Embryonic facial prominence (tissue), 1 donor: ENCODE measurements at regions not wholly inside any gene's neighbourhood (a gene's known extent, or its start where the extent isn't known, plus 50 kb on each side); places are given as distances from the start of the nearest gene placed in this dataset.

Source experiments
- DNase-seq: peaks from one replicate; pipeline ENCODE4 v3.0.0-alpha.2; 2016; ENCODE audit errors: extremely low spot score

DNA sequence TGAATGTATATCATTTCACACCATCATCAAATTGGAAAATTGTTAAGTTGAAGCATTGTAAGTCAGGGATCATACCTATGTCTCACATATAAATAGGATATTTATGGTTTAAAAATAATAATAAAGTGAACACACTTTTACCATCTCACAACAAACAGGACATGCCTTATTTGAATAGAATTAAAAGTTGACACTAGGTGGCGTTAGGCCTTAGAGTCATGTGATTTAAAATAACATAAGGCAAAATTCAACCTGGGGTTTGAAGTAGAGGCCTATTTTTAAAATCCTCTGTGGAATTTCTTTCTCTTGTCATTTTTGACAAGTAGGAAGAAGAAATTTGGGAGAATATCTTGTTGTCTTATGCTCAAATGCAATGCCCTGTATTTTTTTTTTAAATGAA, 184.7 kb upstream of the PCDH15 start:
- no peak for DNase-seq

DNA sequence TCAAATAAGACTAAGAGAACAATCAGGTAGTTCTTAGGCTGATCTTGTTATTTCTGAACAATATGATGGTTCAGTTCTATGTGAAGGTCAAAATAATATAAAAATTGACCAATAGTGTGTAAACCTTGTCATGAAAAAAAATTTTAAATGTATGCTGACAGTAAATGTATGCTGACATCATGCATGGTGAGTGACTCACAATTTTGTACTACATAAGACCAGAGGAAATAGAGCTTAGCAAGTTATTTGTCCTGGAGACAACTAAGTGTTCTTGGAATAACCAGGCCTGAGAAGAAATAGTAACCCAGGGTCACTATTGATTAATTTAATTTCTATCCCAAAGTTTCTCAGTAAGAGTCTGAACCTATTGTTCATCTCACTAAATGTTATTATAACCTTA, 182.2 kb upstream of the PCDH15 start:
- no peak for DNase-seq

DNA sequence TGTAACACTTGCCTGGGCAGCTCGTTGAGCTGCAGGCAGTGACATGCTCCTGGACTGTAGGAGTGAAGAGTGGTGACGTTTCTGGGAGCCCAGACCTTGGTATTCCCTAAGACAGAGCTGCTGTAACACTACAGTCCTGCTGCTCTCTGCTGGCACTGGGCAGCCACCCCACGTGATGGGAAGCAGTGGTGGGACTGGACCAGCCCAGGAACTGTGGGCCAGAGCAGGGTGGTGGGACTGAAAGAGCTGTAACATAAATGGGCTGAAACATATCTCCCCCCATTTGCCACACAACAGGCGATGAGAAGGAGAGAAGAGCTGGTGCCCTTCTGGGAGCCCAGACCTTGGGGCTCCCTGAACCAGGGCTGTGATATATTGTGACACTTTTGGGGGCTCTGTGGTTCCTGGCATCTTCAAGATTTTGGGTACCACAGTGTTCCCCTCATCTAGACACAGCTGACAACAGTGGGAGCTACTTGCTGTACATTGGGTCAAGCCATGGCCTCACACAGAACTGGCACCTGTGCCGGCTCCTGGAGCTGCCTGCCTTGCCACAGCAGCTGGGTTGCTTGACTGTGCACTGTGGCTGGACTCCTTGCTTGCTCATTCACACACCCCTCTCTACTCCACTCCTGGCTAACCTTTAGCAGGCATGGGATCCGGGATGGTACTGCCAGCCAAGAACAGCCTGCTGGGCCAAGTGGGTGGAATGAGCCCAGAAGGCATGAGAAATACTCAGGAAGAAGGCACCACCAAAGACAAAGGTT, 161.3 kb upstream of the PCDH15 start:
- DNase-seq: no peak

DNA sequence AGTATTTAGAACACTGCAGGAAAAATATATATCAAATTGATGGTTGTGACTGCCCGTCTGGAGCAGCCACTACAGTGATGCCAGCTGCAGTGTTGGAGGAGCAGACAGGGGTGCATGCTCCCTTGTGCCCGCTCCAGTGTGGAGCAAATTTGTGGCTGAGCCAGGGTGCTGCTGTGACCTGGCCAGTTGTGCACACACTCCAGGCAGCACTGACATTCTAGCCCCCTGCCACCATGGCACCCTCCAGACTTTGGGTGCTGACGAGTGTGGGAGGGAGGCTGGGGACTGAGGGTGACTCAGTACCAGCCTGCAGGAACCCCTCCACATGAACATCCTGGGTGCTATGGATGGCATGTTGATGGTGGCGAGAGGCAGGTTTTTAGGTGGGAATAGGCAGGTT, 160.0 kb upstream of the PCDH15 start:
- no peak for DNase-seq

DNA sequence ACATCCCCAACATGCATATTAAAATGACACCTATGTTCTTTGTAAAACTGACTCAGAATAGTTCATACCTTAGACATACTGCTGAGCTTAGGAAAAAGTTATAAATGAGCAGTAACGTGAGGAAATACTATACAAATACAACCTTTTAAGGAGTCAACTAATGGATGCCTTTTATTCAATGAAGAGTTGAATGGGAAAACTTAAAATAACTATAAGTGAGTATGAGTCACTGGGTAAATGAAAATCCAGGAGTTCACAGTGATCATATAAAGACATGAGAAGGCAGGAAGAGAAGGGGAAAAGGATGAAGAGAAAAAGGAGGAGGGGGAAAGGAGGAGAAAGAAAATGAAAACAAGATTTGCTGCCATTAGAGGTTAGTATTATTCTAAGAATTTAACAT, 157.8 kb upstream of the PCDH15 start:
- no peak for DNase-seq

DNA sequence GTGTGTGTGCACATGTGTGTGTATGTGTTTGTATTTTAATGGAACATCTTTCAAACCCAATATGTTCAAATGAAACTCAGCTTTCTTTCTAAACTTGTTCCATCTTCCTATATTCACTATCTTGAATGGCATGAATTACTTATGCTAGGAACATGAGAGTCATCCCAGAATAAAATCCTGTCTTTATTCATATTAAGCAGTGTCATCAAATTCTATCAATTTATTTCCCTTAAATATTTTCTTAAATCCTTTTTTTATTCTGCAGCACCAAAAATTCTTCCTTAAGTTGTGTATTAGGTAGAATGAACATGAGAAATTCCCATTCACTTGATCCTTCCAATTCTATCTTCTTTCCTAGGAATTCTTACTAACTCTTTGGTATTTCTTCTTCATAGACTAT, 146.6 kb upstream of the PCDH15 start:
- no peak for DNase-seq

DNA sequence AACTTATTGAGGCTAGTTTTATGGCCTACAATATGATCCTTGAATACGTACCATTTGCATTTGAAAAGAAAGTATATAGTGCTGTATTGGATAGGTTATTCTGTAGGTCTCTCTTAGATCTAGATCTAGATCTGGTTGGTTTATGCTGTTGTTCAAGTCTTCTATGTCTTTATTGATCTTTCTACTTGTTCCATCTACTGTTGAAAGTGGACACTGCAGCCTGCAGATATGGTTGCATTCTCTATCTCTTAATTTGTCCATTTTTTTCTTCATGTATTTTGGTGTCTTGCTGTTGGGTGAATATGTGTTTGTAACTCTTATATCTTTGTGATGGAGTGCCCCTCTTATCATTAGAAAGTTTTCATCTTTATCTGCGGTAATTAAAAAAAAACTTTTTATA, 139.4 kb upstream of the PCDH15 start:
- DNase-seq: no peak

DNA sequence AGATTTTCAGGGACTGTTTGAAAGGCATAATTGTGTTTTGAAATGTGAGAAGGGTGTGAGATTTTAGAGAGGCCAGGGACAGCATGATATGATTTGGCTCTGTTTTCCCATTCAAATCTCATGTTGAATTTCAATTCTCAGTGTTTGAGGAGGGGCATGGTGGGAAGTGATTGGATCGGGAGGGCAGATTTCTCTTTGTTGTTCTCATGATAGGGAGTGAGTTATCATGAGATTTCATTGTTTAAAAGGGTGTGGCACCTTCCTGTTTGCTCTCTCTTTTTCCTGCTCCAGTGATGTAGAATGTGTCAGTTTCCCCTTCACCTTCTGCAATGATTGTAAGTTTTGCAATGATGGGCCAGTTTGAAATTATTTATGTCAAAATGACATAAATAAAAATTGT, 113.0 kb upstream of the PCDH15 start:
- DNase-seq: no peak

DNA sequence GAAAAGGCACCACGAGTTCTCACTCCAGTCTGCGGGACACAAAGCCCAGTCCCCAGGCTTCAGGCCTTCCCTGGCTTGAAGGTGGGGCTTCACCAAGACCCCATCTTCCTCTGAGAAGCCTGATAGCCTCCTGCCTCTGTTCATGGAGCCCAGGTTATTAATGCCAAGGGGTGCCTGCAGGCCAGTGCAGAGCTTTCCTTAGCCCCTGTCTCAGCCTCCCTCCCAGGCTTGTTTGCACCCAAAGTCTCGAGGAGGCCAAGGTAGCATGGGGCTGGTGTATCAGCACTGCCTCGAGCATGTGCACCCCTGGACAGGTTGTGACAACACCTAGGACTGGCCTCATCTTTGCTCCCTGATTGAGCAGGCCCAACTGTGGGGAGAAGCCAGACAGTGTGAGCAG, 108.1 kb upstream of the PCDH15 start:
- DNase-seq: no peak

DNA sequence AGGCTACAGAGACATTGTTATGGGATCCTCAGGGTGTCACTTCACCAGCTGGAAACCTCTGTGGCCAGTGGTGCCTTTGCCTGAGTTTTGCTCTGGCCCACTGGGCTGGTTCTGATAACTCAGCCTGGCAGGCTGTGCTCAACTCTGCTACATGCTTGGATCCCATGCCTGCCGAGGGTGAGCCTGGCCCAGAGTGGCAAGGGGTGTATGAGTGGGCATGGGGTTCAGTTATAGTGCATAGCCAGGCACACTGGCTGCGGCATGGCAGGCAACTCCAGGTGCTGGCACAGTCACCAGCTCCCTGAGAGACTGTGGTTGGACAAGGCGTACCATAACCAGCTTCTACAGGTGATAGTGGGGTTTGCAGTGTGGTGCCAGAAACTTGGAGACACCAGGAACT, 107.0 kb upstream of the PCDH15 start:
- no peak for DNase-seq

DNA sequence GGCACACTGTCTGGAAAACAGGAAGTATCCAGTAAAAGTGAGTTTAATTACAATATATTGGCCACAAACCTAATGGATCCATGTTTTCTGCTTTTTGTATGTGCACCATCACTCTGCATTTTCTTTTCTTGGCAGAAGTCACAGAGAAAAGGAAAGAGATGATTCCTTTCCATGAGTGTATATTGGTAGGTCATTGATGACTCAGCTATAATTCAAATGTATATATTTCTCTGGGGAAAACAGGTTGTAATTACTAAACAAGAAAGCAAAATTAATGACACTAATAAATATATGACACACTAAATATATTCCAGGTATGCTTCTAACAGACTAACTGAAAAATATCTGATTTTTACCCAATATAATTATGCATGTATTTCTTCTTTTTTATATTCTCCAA, 105.9 kb upstream of the PCDH15 start:
- DNase-seq: no peak

DNA sequence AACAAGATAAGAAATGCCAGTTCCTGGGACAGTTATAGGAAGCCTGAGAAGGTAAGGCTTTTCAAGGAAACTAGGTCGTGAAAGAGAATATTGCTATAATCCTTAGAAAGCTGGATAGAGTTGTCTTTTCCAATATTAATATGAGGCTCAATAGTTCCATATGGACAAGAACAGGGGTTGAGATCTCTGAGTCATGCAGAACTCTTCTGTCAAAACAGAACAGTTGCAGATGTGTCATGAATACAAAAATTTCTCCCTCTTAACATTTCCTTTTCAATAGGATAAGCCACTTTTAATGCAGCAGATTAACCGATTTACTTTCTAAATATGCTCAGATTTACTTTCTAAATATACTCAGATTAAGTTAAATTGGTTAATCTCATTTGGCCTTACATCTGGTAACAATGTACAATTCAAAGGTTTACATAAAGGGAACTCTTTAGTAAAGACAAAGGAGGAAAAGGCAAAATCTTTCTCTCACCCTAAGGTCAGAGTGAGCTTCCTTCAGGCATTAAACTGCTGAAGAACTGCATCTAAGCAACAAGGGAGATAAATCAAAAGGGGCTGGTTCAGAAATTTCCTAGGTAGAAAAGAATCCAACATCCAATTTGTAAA, 104.7 kb upstream of the PCDH15 start:
- no peak for DNase-seq

DNA sequence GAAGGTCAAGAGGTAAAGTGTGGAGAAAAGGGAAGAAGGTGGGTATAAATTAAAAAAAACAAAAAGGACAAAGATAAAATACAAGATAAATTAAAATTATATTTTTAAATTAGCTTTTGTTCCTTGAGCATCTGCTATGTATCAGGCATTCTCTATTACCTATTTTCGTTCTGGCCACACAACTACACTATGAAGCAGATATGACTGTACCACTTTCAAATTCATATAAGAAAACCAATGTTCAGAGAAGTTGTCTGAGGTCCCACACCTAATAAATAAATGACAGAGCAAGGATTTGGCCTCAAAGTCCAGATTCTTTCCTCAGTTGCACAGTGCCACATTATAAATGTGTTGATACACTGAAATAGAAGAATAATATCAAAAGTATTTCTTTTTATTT, 103.8 kb upstream of the PCDH15 start:
- DNase-seq: no peak

DNA sequence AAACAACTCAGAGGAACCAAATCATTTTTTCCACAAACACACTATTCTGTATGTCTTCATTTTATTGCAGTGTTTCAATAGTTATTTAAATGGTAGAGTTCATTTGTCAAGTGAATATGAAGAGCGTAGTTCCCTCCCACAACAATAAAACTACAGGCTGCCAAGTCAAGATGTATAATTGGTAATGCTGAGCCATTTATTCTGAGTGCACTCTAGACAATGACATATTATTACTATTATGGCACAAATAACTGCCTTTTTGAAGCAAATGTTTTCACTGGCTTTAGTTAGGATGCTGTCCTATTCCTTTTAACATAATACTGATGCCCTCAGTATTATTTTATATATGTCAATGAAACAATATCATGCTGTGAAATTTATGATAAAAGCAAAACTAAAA, 102.7 kb upstream of the PCDH15 start:
- no peak for DNase-seq

DNA sequence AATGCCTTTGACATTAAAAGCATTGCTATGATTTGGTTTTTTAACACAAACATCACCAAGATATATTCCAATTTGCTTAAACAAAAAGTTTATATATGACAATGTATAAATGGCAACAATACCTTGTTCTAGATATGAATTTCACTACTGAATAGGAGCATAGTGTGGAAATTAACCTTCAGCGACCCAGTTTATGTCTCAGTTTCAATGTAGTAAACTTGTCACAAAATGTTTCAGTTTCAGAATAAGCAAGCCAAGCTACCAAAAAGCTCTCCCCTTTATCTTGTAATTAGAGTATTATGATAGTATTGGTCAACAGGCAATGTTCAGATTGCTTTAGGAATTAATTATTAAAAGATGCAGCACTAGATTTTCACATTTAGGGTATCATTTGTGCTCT, 99.6 kb upstream of the PCDH15 start:
- no peak for DNase-seq

DNA sequence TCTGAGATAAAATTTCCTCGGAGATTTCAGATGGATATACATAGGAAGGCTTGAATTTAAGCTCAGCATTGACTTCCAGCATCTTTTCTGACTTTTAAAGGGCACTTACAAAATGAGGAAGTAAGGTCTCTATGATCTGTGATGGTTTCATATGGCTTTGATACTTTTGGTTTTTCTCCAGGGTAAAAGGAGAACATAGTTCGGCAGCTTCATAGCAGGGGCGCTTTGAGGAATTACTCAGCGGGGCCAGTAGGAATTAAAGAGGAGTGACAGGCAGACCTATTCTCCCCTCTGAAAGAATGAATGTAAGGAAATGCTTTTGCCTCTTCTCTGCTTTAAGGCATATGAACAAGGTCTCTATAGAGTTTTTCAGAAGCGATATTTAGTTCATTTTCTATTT, 80.0 kb upstream of the PCDH15 start:
- DNase-seq: no peak

DNA sequence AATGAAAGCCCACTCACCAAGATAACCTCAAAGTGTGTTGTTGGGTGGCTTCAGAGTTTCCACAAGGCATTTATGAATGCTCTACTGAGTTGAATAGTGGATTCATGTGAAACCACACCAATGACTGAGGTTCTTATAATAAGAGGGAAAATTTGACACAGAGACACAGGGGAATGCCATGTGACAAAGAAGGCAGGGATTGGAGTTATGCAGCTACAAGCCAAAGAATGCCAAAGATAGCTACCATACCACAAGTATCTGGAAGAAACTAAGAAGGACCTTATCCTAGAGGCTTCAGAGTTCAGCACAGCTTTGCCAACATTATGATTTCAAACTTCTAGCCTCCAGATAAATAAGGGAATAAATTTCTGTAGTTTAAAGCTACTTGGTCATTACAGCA, 68.0 kb upstream of the PCDH15 start:
- no peak for DNase-seq

DNA sequence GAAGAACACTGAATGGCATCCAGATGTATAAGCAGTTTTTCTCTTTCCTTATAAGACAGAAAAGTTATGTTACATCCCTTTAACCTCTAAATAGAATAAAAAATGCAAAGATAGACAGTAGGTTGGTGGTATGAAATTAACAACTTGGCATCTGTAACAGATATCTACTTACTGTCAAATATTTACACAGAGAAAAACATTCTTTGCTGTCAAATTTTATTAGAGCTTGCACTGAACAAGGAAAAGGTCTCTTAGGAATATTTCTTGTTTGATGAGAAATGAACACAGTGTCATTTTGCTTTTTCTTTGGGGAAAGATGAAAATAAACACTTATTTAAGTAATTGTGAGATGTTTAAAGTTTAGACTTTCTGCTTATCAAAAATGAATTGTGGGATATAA, 65.6 kb upstream of the PCDH15 start:
- DNase-seq: no peak

DNA sequence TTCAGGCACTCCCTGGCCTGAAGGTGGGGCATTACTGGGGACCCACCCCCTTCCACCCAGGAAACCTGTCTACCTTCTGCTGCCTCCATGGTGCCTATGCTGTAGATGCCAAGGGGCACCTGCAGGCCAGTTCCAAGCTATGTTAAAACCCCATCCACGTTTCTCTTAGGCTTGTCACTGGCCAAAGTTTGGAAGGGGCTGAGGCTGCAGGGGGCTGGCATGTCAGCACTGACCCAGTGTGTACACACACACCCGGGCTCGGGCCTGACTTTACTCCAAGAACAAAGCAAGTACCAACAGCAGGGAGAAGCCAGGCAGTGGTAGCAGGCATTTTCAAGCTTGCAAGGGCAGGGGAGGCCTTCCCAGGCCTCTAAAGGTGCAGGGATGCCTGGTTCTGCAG, 53.8 kb upstream of the PCDH15 start:
- DNase-seq: no peak

DNA sequence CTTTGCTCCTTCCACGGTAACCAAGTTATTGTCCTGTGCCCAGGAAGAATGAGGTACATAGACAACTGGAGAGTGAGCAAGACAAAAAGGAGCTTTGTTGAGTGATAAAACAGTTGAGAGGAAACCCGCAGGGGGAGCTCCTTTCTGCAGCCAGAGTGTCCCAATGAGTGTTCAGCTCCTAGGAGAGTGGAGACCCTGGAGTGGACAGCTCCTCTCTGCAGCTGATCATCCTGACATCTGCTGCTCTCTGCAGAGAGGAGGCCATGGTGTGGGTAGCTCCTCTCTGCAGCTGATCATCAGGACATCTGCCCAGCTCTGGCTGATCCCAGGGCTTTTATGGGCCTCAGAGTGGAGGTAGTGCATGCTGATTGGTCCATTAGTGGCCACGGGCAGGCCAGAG, 53.4 kb upstream of the PCDH15 start:
- DNase-seq: no peak

DNA sequence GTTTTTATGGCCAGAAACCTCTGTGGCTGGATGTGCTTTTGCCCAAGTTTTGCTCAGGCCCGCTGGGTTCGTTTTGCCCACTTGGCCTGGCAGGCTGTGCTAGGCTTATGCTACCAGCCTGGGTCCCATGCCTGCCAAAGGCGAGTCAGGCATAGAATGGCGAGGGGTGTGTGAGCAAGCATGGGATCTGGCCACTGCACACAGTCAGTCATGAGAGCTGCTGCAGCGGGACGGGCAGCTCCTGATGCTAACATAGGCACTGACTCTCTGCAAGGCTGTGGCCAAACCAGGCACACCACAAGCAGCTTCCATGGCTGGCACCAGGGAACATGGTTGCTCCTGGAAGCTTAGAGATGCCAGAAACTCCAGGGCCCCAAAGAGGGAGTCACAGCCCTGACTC, 52.9 kb upstream of the PCDH15 start:
- no peak for DNase-seq
